ENCODE measurements at regions not wholly inside any gene's neighbourhood (a gene's known extent, or its start where the extent isn't known, plus 50 kb on each side); places are given as distances from the start of the nearest gene placed in this dataset.

DNA sequence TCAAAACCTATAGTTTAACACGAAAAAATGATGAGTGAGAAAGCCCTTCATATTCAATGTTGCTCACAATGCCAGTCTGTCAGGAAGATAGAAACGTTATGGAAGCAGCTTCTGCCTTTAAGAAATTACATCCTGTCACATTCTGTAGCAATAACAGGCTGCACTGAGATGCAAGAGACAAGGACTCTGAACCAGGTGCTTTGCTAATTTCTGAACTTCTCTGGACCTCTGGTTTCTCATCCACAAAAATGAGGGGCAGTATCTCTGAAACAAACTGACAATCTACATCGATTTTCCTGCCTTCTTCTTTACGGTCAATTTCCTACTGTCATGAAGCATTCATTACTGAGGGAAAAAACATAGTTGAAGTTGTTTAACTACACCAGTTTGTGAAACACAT, 234.0 kb downstream of the SNX13 start:
- H3K36me3 ChIP-seq (ENCODE audit: control insufficient read depth in 4 of 4, insufficient read depth in 4 of 4, low read length in 3 of 4) = no peaks in the 10 kb centered on the region
- no peaks in the 10 kb centered on the region for H3K27me3 ChIP-seq (replicated peaks in 2 of 5; ENCODE audit: control insufficient read depth in 4 of 5, insufficient read depth in 5 of 5, low read length in 4 of 5)
- H3K4me3 ChIP-seq (ENCODE audit: control insufficient read depth in 1 of 7, extremely low read depth in 1 of 7, insufficient read depth in 4 of 7, low read depth in 2 of 7, low read length in 6 of 7) = no peak overlapping the region
- ChIA-PET POLR2A (no interaction called here), CTCF (interaction anchor here (0.7 to 1.7 kb wide), 12 partner anchors 17 to 639 kb away, joined by 3 to 7 read pairs (median 3); no protein-coding TSS in a partner anchor)
- WGBS (ENCODE audit: insufficient coverage) = 70% methylated on average over 3 of the region's 4 CpGs
- no peaks in the 10 kb centered on the region for H3K4me1 ChIP-seq (ENCODE audit: control extremely low read depth in 1 of 4, control insufficient read depth in 4 of 4, insufficient read depth in 4 of 4, low read length in 3 of 4)
- peaks cover 0 to 1% (median 0%) of the 10 kb centered on the region in 5 experiments for H3K9me3 ChIP-seq (ENCODE audit: control extremely low read depth in 1 of 5, control insufficient read depth in 4 of 5, insufficient read depth in 2 of 5, low read depth in 1 of 5, low read length in 4 of 5)
- H3K27ac ChIP-seq (ENCODE audit: insufficient read depth in 1 of 2, low read depth in 1 of 2, low read length in 2 of 2, poor library complexity in 1 of 2, severe bottlenecking in 2 of 2) = no peak overlapping the region
- DNase-seq = no peak

GRCh38 chr7:17706734-17707133, 233.6 kb downstream of the SNX13 start:
- Histone ChIP-seq H3K9me3 (ENCODE audit: control extremely low read depth in 1 of 5, control insufficient read depth in 4 of 5, insufficient read depth in 2 of 5, low read depth in 1 of 5, low read length in 4 of 5) (no peaks in the 10 kb centered on the region), H3K4me3 (ENCODE audit: control insufficient read depth in 1 of 7, extremely low read depth in 1 of 7, insufficient read depth in 4 of 7, low read depth in 2 of 7, low read length in 6 of 7) (no peak overlapping the region), H3K4me1 (ENCODE audit: control extremely low read depth in 1 of 4, control insufficient read depth in 4 of 4, insufficient read depth in 4 of 4, low read length in 3 of 4) (no peaks in the 10 kb centered on the region), H3K27me3 (replicated peaks in 2 of 5; ENCODE audit: control insufficient read depth in 4 of 5, insufficient read depth in 5 of 5, low read length in 4 of 5) (no peaks in the 10 kb centered on the region), H3K36me3 (ENCODE audit: control insufficient read depth in 4 of 4, insufficient read depth in 4 of 4, low read length in 3 of 4) (no peaks in the 10 kb centered on the region), H3K27ac (ENCODE audit: insufficient read depth in 1 of 2, low read depth in 1 of 2, low read length in 2 of 2, poor library complexity in 1 of 2, severe bottlenecking in 2 of 2) (no peak overlapping the region)
- 0% methylated on average over 2 of the region's 3 CpGs for WGBS (ENCODE audit: insufficient coverage)
- ChIA-PET CTCF (interaction anchor here (0.6 to 1.7 kb wide), 12 partner anchors 18 to 638 kb away, joined by 3 to 7 read pairs (median 3); no protein-coding TSS in a partner anchor), POLR2A (no interaction called here)
- peak; percentile 72 to 87 (median 84) for DNase-seq

GRCh38 chr7:17709127-17709526, 231.2 kb downstream of the SNX13 start:
- no CpG with 5 or more reads among the region's 1 CpG for WGBS (ENCODE audit: insufficient coverage)
- POLR2A ChIA-PET = no interaction called here
- CTCF ChIA-PET = interaction anchor here (0.5 to 1.2 kb wide), 3 partner anchors 17 to 306 kb away, joined by 3 to 4 read pairs (median 3); no protein-coding TSS in a partner anchor
- H3K36me3 ChIP-seq (ENCODE audit: control insufficient read depth in 4 of 4, insufficient read depth in 4 of 4, low read length in 3 of 4) = no peaks in the 10 kb centered on the region
- H3K4me3 ChIP-seq (ENCODE audit: control insufficient read depth in 1 of 7, extremely low read depth in 1 of 7, insufficient read depth in 4 of 7, low read depth in 2 of 7, low read length in 6 of 7) = no peak overlapping the region
- no peaks in the 10 kb centered on the region for H3K4me1 ChIP-seq (ENCODE audit: control extremely low read depth in 1 of 4, control insufficient read depth in 4 of 4, insufficient read depth in 4 of 4, low read length in 3 of 4)
- H3K9me3 ChIP-seq (ENCODE audit: control extremely low read depth in 1 of 5, control insufficient read depth in 4 of 5, insufficient read depth in 2 of 5, low read depth in 1 of 5, low read length in 4 of 5) = no peaks in the 10 kb centered on the region
- no peaks in the 10 kb centered on the region for H3K27me3 ChIP-seq (replicated peaks in 2 of 5; ENCODE audit: control insufficient read depth in 4 of 5, insufficient read depth in 5 of 5, low read length in 4 of 5)
- peak in 1 of 3 donors; percentile 7 for DNase-seq
- H3K27ac ChIP-seq (ENCODE audit: insufficient read depth in 1 of 2, low read depth in 1 of 2, low read length in 2 of 2, poor library complexity in 1 of 2, severe bottlenecking in 2 of 2) = no peak overlapping the region

GRCh38 chr7:17709599-17709998, 230.7 kb downstream of the SNX13 start:
- WGBS (ENCODE audit: insufficient coverage) = 80% methylated on average over 1 of the region's 2 CpGs
- CTCF ChIA-PET = interaction anchor here (0.5 to 1.2 kb wide), 3 partner anchors 17 to 306 kb away, joined by 3 to 4 read pairs (median 3); no protein-coding TSS in a partner anchor
- POLR2A ChIA-PET = no interaction called here

GRCh38 chr7:17710312-17710711, 230.0 kb downstream of the SNX13 start:
- WGBS (ENCODE audit: insufficient coverage) = no CpG with 5 or more reads among the region's 2 CpGs
- Histone ChIP-seq H3K4me1 (ENCODE audit: control extremely low read depth in 1 of 4, control insufficient read depth in 4 of 4, insufficient read depth in 4 of 4, low read length in 3 of 4) (no peaks in the 10 kb centered on the region), H3K27ac (ENCODE audit: insufficient read depth in 1 of 2, low read depth in 1 of 2, low read length in 2 of 2, poor library complexity in 1 of 2, severe bottlenecking in 2 of 2) (no peak overlapping the region), H3K36me3 (ENCODE audit: control insufficient read depth in 4 of 4, insufficient read depth in 4 of 4, low read length in 3 of 4) (no peaks in the 10 kb centered on the region), H3K27me3 (replicated peaks in 2 of 5; ENCODE audit: control insufficient read depth in 4 of 5, insufficient read depth in 5 of 5, low read length in 4 of 5) (no peaks in the 10 kb centered on the region), H3K9me3 (ENCODE audit: control extremely low read depth in 1 of 5, control insufficient read depth in 4 of 5, insufficient read depth in 2 of 5, low read depth in 1 of 5, low read length in 4 of 5) (no peaks in the 10 kb centered on the region), H3K4me3 (ENCODE audit: control insufficient read depth in 1 of 7, extremely low read depth in 1 of 7, insufficient read depth in 4 of 7, low read depth in 2 of 7, low read length in 6 of 7) (no peak overlapping the region)
- CTCF ChIA-PET = interaction anchor here (1.1 to 1.2 kb wide), 3 partner anchors 15 to 29 kb away, joined by 3 to 4 read pairs (median 3); no protein-coding TSS in a partner anchor
- no peak for DNase-seq
- POLR2A ChIA-PET = no interaction called here

More at GRCh38 chr7:17709599-17709998, 230.7 kb downstream of the SNX13 start:
- H3K36me3 ChIP-seq (ENCODE audit: control insufficient read depth in 4 of 4, insufficient read depth in 4 of 4, low read length in 3 of 4) = no peaks in the 10 kb centered on the region
- no peaks in the 10 kb centered on the region for H3K27me3 ChIP-seq (replicated peaks in 2 of 5; ENCODE audit: control insufficient read depth in 4 of 5, insufficient read depth in 5 of 5, low read length in 4 of 5)
- no peak for DNase-seq
- H3K4me1 ChIP-seq (ENCODE audit: control extremely low read depth in 1 of 4, control insufficient read depth in 4 of 4, insufficient read depth in 4 of 4, low read length in 3 of 4) = no peaks in the 10 kb centered on the region
- no peak overlapping the region for H3K4me3 ChIP-seq (ENCODE audit: control insufficient read depth in 1 of 7, extremely low read depth in 1 of 7, insufficient read depth in 4 of 7, low read depth in 2 of 7, low read length in 6 of 7)
- H3K27ac ChIP-seq (ENCODE audit: insufficient read depth in 1 of 2, low read depth in 1 of 2, low read length in 2 of 2, poor library complexity in 1 of 2, severe bottlenecking in 2 of 2) = no peak overlapping the region
- H3K9me3 ChIP-seq (ENCODE audit: control extremely low read depth in 1 of 5, control insufficient read depth in 4 of 5, insufficient read depth in 2 of 5, low read depth in 1 of 5, low read length in 4 of 5) = no peaks in the 10 kb centered on the region

- Histone ChIP-seq H3K27ac (ENCODE audit: insufficient read depth in 1 of 2, low read depth in 1 of 2, low read length in 2 of 2, poor library complexity in 1 of 2, severe bottlenecking in 2 of 2) (no peak overlapping the region), H3K9me3 (ENCODE audit: control extremely low read depth in 1 of 5, control insufficient read depth in 4 of 5, insufficient read depth in 2 of 5, low read depth in 1 of 5, low read length in 4 of 5) (no peaks in the 10 kb centered on the region), H3K4me1 (ENCODE audit: control extremely low read depth in 1 of 4, control insufficient read depth in 4 of 4, insufficient read depth in 4 of 4, low read length in 3 of 4) (no peaks in the 10 kb centered on the region), H3K36me3 (ENCODE audit: control insufficient read depth in 4 of 4, insufficient read depth in 4 of 4, low read length in 3 of 4) (no peaks in the 10 kb centered on the region), H3K27me3 (replicated peaks in 2 of 5; ENCODE audit: control insufficient read depth in 4 of 5, insufficient read depth in 5 of 5, low read length in 4 of 5) (no peaks in the 10 kb centered on the region), H3K4me3 (ENCODE audit: control insufficient read depth in 1 of 7, extremely low read depth in 1 of 7, insufficient read depth in 4 of 7, low read depth in 2 of 7, low read length in 6 of 7) (no peak overlapping the region)
- CTCF ChIA-PET = no interaction called here
- DNase-seq = no peak
- POLR2A ChIA-PET = no interaction called here
- WGBS (ENCODE audit: insufficient coverage) = no CpG with 5 or more reads among the region's 1 CpG
Measured at GRCh38 chr7:17713584-17713983, 226.7 kb downstream of the SNX13 start.

- Histone ChIP-seq H3K27me3 (replicated peaks in 2 of 5; ENCODE audit: control insufficient read depth in 4 of 5, insufficient read depth in 5 of 5, low read length in 4 of 5) (no peaks in the 10 kb centered on the region), H3K4me1 (ENCODE audit: control extremely low read depth in 1 of 4, control insufficient read depth in 4 of 4, insufficient read depth in 4 of 4, low read length in 3 of 4) (no peaks in the 10 kb centered on the region), H3K36me3 (ENCODE audit: control insufficient read depth in 4 of 4, insufficient read depth in 4 of 4, low read length in 3 of 4) (no peaks in the 10 kb centered on the region), H3K4me3 (ENCODE audit: control insufficient read depth in 1 of 7, extremely low read depth in 1 of 7, insufficient read depth in 4 of 7, low read depth in 2 of 7, low read length in 6 of 7) (no peak overlapping the region), H3K9me3 (ENCODE audit: control extremely low read depth in 1 of 5, control insufficient read depth in 4 of 5, insufficient read depth in 2 of 5, low read depth in 1 of 5, low read length in 4 of 5) (no peaks in the 10 kb centered on the region), H3K27ac (ENCODE audit: insufficient read depth in 1 of 2, low read depth in 1 of 2, low read length in 2 of 2, poor library complexity in 1 of 2, severe bottlenecking in 2 of 2) (no peak overlapping the region)
- whole genome bisulfite sequencing (ENCODE audit: insufficient coverage) = 100% methylated on average over 1 of the region's 2 CpGs
- ChIA-PET CTCF (no interaction called here), POLR2A (no interaction called here)
- DNase-seq = no peak
Measured at GRCh38 chr7:17716816-17717215, 223.5 kb downstream of the SNX13 start.
